ENCODE measurements at regions not wholly inside any gene's neighbourhood (a gene's known extent, or its start where the extent isn't known, plus 50 kb on each side); places are given as distances from the start of the nearest gene placed in this dataset.

DNA sequence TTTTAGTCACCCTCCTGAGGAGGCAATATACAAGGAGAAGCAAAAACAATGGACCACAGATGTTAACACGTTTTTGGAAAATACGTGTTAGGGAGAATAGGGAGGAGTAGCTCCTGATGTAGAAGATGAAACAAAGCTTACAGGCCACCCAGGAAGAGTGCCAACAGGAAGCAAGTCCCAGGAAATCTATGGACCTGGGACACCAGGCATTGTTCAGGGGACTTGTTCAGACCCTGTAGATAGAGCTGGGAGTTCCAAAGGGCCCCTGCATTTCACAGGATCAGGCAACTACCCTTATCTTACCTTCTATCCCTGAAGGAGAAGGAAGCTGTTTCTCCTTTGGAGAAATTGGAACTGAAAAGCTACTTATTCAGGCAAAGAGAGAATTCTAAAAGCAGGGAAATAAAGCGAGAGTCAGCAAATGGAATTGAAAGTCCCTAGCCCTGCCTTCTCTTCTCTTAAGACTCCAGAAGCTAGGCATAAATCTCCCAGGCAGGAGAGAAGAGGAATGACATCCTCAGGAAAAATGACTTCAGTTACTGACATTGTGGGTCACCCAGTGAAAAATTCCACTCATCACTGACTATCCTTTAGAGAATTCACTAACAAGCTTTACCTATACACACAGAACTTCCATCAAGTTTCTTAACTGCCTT, 77.7 kb upstream of the FAM3C start:
- DNase-seq = no peak
- intact Hi-C loops (cut with DNase I) = no loop called here

DNA sequence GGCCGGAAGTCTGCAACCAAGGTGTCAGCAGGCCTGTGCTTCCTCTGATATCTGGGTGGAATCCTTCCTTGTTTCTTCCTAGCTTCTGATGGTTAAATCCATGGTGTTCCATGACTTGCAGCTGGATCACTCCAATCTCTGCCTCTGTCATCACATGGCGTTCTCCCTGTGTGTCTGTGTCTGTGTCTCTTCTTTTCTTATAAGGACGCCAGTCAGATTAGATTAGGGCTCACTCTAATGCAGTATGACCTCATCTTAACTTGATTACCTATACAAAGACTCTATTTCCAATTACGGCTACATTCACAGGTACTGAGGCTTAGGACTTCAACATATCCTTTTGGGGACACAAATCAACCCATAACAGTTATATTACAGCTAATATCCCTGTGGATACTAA, 70.3 kb upstream of the FAM3C start:
- intact Hi-C loops (cut with DNase I) = no loop called here
- no peak for DNase-seq

DNA sequence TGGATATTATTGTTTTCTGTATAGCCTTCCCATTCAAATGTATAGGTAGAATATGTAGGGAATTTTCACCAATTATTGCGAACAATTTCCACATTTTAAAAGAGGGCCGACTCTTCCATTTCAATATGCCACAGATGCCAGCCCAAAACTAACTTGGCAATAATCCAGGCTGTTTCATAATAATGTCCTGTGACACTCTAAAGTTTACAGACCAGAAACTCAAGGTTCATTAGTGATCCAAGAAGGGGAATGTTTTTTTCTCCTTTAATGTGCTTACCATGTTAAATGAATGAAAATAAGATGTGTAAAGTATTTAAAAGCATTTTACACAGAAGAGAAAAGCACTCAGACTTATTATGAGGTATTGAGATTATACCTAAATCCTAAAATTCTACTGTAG, 63.0 kb upstream of the FAM3C start:
- intact Hi-C loops (cut with DNase I) = no loop called here
- no peak for DNase-seq

DNA sequence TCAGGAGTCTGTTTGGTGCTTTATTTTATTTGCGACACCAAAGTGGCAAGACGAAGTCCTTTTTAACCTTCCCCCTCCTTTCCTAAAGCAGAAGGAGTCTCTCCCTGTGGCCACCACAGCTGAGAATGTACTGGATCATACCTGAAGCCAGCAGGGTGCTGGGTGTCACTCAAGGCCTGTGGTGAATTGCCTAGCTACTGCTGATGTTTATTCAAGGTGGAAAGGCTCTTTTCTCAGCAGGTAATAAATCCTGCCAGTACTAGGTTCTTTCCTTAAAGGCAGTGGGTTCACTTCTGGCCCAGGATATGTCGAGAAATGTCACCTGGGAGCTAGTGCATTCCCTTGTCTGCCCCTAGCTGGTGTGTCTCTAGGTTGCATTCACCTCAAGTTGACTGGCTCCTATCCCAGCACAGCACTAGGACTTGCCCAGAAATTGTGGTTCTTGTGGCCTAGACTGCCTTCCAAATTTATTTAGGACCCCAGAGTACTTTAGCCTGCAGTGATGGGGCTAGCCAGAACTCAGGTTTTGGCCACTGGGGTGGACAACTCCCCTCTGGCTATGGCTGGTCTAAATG, 60.8 kb upstream of the FAM3C start:
- DNase-seq = no peak
- intact Hi-C loops (cut with DNase I) = no loop called here

DNA sequence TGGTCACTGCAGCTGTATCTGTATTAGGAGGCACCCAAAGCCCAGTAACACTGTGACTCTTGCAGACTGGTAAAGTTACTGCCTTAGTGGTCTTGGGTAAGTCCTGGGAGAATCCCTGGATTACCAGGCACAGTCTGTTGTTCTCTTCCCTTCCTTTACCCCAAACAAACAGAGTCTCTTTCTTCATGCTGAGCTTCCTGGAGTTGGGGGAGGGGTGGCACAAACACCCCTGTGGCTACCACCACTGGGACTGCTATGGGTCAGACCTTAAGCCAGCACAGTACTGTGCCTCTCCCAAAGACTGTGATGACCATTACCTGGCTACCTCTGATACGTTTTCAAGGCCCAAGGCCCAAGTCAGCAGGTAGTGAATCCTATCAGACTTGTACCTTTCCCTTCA, 59.9 kb upstream of the FAM3C start:
- intact Hi-C loops (cut with DNase I) = no loop called here
- no peak for DNase-seq

DNA sequence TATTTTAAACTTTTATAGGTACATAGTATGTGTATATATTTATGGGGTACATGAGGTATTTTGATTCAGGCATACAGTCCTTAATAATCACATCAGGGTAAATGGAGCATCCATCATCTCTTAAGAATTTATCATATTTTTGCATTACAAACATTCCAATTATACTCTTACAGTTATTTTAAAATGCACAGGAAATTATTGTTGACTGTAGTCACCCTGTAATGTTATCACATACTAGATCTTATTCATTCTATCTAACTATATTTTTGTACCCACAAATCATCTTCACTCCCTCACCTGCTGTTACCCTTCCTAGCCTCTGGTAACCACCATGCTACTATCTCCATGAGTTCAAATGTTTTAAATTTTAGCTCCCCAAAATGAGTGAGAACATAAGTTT, 56.3 kb upstream of the FAM3C start:
- no peak for DNase-seq
- intact Hi-C loops (cut with DNase I) = no loop called here

DNA sequence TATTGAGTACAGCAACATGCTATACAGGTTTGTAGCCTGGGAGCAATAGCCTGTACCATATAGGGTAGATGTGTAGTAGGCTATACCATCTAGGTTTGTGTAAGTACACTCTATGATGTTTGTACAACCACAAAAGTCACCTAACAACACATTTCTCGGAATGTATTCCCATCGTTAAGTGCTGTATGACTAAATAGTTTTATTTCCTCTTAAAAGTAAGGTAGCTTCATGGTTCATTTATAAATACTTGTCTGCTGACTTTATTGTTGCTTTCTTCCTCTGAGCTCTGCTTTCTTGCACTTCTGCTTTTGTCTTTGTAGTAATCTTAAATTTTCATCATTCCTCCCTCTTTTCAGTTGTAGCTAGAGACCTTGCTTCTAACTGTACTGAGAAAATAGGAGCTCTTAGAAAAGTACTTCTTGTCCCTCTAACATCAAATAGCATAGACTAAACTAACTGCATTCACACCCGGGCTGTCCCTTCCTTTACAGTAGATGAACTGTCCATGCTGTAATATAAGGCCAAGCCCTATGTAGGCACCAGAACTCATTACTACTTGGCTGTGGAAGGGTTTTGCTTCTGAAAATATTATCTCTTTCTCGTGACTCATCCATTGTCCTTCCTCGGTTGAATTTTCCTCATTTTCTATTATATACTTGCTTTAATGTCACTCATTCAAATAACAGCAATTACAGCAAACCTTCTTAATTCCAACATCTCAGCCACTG, 55.4 kb upstream of the FAM3C start:
- DNase-seq = no peak
- intact Hi-C loops (cut with DNase I) = no loop called here

DNA sequence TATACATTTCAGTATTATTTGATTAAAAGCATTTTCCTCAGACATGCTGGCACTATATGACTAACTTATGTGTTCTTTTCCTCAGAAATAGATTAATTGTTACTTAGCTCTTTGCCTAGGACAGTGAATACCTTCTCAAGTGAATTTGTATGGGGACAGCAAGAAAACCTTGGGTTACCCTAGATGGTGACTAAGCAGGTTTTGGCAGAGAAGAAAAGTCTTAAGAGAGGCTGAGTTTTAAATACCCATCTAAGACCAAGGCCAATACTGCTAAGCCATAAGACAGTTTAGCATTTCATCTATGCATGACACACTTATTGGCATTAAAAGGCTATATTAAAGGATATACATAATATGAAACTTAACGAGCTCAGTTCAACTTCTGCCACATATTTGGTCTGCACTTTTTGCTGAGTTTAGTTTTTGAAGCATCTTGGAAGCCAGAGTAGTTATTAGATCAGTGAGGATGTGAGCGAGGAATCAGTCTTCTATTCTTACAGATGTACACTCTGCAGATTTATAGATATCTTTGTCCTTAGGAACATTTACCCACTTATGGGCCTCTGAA, 54.6 kb upstream of the FAM3C start:
- DNase-seq = no peak
- intact Hi-C loops (cut with DNase I) = no loop called here

DNA sequence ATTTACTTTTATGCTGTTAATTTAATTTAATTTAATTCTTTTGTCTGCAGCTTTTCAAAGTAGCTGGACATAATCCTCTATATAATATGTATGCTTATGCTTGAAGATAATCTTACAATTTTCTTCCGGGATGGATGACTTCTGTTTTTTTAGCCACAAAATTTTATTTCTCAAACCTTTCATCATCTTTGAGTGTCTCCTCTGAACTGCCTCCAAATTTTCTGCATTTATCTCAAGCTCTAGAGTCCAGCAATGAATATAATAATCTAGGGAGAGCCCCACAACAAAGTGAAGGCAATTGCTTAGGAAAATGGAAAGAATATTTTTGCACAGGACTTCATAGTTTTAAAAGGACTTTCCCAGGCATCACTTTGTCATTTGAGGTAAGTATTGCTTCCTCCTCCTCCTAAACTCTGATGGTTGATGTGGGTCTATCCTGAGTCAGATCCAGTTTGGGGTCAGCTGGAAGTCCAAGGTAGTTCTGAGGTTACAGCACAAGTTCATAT, 53.7 kb upstream of the FAM3C start:
- intact Hi-C loops (cut with DNase I) = no loop called here

DNA sequence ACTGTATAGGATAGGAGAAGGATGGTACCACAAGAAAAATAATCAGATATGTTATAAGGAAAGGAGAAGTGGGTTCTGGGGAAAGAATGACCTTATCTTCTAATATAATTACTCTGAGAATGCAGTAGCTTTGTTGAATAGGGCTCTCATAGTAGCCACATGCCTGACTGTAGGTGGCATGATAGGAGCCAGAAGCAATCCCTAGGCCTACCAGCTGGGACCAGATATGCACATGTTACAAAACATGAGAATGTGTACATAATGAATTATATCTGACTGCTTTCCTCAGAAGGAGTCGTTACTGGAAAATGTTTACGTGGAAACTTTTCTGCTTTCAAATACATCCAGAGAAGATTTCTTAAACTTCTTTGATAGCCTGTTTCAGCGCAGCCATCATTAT, 53.2 kb upstream of the FAM3C start:
- no peak for DNase-seq

More for the DNA sequence above, 53.7 kb upstream of the FAM3C start:
- DNase-seq = no peak

DNA sequence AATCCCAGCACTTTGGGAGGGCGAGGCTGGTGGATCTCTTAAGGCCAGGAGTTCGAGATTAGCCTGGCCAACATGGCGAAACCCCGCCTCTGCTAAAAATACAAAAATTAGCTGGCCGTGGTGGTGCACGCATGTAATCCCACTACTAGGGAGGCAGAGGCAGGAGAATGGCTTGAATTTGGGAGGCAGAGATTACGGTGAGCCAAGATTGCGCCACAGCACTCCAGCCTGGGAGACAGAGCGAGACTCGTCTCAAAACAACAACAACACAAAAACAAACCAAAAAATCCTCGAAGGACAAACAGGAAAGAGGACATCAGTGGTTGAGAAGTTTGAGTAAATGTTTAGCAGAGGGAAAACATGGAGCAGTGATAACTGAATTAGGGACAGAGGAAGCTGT, 52.3 kb upstream of the FAM3C start:
- no peak for DNase-seq
- intact Hi-C loops (cut with DNase I) = no loop called here

More for the DNA sequence above, 53.2 kb upstream of the FAM3C start:
- intact Hi-C loops (cut with DNase I) = no loop called here

DNA sequence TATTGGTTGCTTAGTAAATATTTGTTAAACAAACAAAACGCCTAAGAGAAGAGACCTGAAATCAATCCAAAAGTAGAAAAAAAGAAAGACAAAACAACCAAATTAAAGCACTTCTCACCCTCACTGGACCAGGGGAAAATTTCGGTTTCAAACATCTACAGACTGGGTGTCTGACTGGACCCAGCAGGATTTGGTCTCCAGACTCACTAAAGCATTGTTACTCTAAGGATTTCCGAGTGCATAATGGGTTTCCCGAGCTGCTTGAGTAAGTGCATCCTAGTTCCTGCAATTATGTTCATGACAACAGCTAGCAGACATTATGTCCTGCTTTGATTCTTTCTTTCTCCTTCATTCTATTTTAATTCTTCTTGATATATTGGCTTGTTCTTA, 51.8 kb upstream of the FAM3C start:
- DNase-seq = no peak
- intact Hi-C loops (cut with DNase I) = no loop called here

DNA sequence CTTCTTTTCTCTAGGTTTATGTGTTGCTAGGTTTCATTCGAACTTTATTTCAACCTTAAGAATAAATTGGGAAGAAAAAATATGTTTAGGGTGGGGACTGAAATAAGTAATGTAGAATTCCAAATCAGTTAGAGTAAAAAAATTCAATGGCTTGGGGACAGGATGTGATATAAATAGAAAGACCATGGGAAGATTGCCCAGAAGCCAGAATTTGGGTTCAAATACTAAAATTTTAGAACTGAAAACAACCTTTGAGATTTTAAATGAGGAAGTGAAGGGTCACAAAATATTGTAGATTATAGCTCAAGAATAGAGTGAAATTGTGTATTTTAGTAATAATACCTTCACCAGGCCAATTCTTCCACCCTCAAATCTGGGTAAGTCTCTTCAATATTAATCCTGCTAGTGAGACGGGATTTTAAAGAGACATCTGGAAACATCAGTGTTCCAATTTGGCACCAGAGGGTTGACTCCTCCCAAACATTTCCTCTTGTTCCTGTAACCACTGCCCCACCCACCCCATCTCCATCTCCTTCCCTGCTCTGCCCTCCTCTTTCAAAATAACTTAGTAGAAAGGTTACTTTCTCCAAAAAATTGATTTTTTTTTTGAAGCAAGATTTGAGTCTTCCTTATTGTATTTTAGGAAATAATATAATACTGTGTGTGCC, 51.3 kb upstream of the FAM3C start:
- intact Hi-C loops (cut with DNase I) = no loop called here
- no peak for DNase-seq

DNA sequence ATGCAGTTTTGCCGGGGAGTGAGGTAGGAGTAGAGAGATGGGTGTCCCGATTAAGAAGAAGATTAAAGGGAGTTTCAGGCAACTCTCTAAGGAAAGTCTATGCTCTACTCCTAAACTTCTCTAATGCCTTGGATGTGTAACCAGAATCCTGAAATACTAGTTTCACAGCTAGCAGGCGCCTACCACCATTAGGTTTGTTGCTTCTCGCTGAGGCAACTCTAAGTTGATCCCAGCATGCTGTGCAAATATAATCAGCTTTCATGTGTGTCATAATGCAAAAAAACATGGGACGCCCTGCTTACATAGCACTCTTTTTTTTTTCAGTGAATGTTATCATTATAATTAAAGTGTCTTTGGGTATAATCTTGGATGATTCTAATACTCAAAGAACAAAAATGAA, 50.4 kb upstream of the FAM3C start:
- DNase-seq = no peak
- intact Hi-C loops (cut with DNase I) = no loop called here

All from posterior cingulate gyrus (tissue), 11 donors.